Endodermal cell (in vitro differentiated cells): ENCODE measurements at regions not wholly inside any gene's neighbourhood (a gene's known extent, or its start where the extent isn't known, plus 50 kb on each side); places are given as distances from the start of the nearest gene placed in this dataset.

Experiments used
- DNase-seq: peaks from one replicate; pipeline ENCODE4 v3.0.0-alpha.2; 2017
- H3K27ac ChIP-seq: 2 replicates; pipeline ENCODE4 v1.5.1; 2013; ENCODE audit warnings: mild to moderate bottlenecking, low read depth, low read length, moderate library complexity
- H3K27me3 ChIP-seq: 2 replicates; pipeline ENCODE4 v1.6.1; 2013; ENCODE audit warnings: mild to moderate bottlenecking, low read length, moderate library complexity; ENCODE audit not compliant: insufficient read depth, control insufficient read depth, poor library complexity, severe bottlenecking
- H3K36me3 ChIP-seq: 2 replicates; pipeline ENCODE4 v1.7.0; 2013; ENCODE audit warnings: mild to moderate bottlenecking, low read length, moderate library complexity; ENCODE audit not compliant: control insufficient read depth, insufficient read depth
- H3K4me1 ChIP-seq: one replicate; pipeline ENCODE4 v1.7.0; 2013; ENCODE audit warnings: low read length; ENCODE audit not compliant: control insufficient read depth, insufficient read depth
- H3K4me3 ChIP-seq: 2 replicates; pipeline ENCODE4 v1.5.1; 2013; ENCODE audit warnings: mild to moderate bottlenecking, low read length, moderate library complexity
- H3K9ac ChIP-seq: 2 replicates; pipeline ENCODE4 v1.6.1; 2013; ENCODE audit warnings: mild to moderate bottlenecking, low read length, moderate library complexity; ENCODE audit not compliant: poor library complexity, severe bottlenecking; ENCODE audit errors: extremely low read depth
- H3K9me3 ChIP-seq: 2 replicates; pipeline ENCODE4 v1.6.1; 2013; ENCODE audit warnings: mild to moderate bottlenecking, low read length, moderate library complexity; ENCODE audit not compliant: control insufficient read depth
- H3K27ac Mint-ChIP-seq: 2 replicates; pipeline ENCODE4 v1.8.0; 2020; ENCODE audit warnings: mixed read lengths
- H3K27me3 Mint-ChIP-seq: 2 replicates; pipeline ENCODE4 v1.8.0; 2021; ENCODE audit warnings: mild to moderate bottlenecking, mixed read lengths; ENCODE audit not compliant: insufficient read depth
- H3K36me3 Mint-ChIP-seq: 2 replicates; pipeline ENCODE4 v1.8.0; 2020; ENCODE audit warnings: low read depth, mixed read lengths
- H3K4me1 Mint-ChIP-seq: 2 replicates; pipeline ENCODE4 v1.8.0; 2020; ENCODE audit warnings: mixed read lengths
- H3K4me3 Mint-ChIP-seq: 2 replicates; pipeline ENCODE4 v1.8.0; 2020; ENCODE audit warnings: mild to moderate bottlenecking, moderate library complexity, mixed read lengths
- H3K9me3 Mint-ChIP-seq: 2 replicates; pipeline ENCODE4 v1.8.0; 2020; ENCODE audit warnings: mild to moderate bottlenecking, mixed read lengths
- WGBS, 2 experiments: methylation state at CpG; one replicate each; pipeline versions ENCODE4 v1.1.5 to v1.1.7; 2013; ENCODE audit warnings: missing lambda C conversion rate in 2 of 2, mixed read lengths in 1 of 2; ENCODE audit not compliant: insufficient coverage in 1 of 2, insufficient read length in 1 of 2; 5-methylcytosine and 5-hydroxymethylcytosine counted together
- TF ChIP-seq, protein P1 (sequence below): fragments of 200-600 bp; sonication (generic); conservative IDR thresholded peaks from 2 replicates; pipeline ENCODE4 v1.5.0; 2021; ENCODE audit warnings: antibody characterized with exemption, mild to moderate bottlenecking

DNA sequence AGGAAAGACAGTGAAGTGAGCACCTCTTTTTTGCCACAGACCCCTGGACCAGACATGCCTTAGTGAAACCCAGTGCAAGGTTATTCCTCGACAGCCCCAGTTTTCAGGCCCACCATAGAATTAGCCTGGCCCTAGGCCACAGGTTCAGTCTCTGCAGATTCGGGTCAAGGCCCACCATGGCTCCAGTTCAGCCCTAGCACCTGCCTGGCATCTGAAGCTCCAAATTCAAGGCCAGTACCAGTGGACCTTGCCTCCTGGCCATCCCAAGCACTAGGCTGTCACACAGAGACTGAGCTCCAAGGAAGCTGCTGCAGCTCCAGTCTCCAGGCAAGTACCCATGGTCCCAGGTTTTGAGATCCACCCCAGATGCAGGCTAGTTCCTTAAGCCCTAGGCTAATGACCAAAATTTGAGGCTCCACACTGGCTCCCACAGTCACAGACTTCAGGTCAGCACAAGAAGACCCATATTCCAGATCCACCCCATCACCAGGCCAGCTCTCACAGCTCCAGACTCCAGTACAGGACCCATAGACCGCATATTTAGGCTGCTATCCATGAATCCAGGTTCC is 877.5 kb upstream of the ADGRB3 start:
- Histone ChIP-seq H3K36me3 (no peaks in the 10 kb centered on the region), H3K9me3 (no peaks in the 10 kb centered on the region), H3K9ac (no peak overlapping the region), H3K4me1 (no peaks in the 10 kb centered on the region), H3K27ac (no peak overlapping the region), H3K27me3 (no peaks in the 10 kb centered on the region), H3K4me3 (no peak overlapping the region)
- Mint-ChIP-seq H3K9me3 (no peaks in the 10 kb centered on the region), H3K27me3 (no peaks in the 10 kb centered on the region), H3K4me1 (no peaks in the 10 kb centered on the region), H3K4me3 (no peak overlapping the region), H3K27ac (no peak overlapping the region), H3K36me3 (no peaks in the 10 kb centered on the region)
- TF ChIP-seq, protein P1, sequence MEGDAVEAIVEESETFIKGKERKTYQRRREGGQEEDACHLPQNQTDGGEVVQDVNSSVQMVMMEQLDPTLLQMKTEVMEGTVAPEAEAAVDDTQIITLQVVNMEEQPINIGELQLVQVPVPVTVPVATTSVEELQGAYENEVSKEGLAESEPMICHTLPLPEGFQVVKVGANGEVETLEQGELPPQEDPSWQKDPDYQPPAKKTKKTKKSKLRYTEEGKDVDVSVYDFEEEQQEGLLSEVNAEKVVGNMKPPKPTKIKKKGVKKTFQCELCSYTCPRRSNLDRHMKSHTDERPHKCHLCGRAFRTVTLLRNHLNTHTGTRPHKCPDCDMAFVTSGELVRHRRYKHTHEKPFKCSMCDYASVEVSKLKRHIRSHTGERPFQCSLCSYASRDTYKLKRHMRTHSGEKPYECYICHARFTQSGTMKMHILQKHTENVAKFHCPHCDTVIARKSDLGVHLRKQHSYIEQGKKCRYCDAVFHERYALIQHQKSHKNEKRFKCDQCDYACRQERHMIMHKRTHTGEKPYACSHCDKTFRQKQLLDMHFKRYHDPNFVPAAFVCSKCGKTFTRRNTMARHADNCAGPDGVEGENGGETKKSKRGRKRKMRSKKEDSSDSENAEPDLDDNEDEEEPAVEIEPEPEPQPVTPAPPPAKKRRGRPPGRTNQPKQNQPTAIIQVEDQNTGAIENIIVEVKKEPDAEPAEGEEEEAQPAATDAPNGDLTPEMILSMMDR: no peak
- 88 to 100% methylated on average over 1 to 3 of the region's 3 CpGs for WGBS, 2 experiments
- peak; percentile 29 for DNase-seq

DNA sequence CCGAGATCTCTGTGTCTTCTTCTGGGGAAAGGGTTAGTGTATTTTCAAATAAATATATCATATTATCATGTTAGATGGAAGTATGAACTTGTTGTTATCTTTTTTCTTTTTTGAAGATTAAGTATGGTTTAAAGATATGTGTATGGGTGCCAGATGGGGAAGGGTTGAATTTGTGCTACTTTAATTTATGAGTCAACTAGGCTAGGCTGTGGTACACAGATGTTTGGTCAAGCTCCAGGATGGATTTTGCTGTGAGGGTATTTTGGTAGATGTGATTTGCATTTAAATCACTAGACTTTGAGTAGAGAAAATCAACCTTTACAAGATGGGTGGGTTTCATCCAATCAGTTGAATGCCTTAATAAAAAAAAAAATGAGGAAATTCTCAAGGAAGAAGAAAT is 886.6 kb upstream of the ADGRB3 start:
- H3K4me3 ChIP-seq: no peak overlapping the region
- H3K36me3 ChIP-seq: no peaks in the 10 kb centered on the region
- no peaks in the 10 kb centered on the region for H3K9me3 Mint-ChIP-seq
- H3K27ac ChIP-seq: no peak overlapping the region
- WGBS, 2 experiments: 100% methylated on average over 1 of the region's 1 CpG; no CpG with 5 or more reads in 1 of the 2 experiments
- H3K36me3 Mint-ChIP-seq: no peaks in the 10 kb centered on the region
- H3K4me3 Mint-ChIP-seq: no peak overlapping the region
- no peaks in the 10 kb centered on the region for H3K4me1 Mint-ChIP-seq
- no peaks in the 10 kb centered on the region for H3K27me3 ChIP-seq
- no peak for DNase-seq
- no peak overlapping the region for H3K27ac Mint-ChIP-seq
- H3K9ac ChIP-seq: no peak overlapping the region
- H3K9me3 ChIP-seq: no peaks in the 10 kb centered on the region
- TF ChIP-seq, protein P1: no peak
- H3K4me1 ChIP-seq: no peaks in the 10 kb centered on the region
- no peaks in the 10 kb centered on the region for H3K27me3 Mint-ChIP-seq

DNA sequence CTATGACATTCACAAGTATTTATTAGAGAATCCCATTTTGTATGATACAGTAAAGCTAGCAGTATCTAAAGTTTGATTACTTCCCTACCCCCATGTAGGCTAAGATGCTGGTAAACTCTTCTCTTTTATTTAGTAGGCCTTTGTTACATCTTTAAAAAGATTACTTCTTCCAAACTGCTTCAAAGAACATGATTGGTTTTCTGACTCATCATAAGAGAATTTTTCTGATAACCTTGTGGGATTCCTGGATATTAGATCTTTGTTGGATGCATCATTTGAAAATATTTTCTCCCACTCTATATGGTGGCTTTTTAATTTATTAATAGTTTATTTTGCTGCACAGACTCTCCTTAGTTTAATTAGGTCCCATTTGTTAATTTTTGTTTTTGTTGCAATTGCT is 898.3 kb upstream of the ADGRB3 start:
- H3K27me3 ChIP-seq: no peaks in the 10 kb centered on the region
- H3K9me3 ChIP-seq: no peaks in the 10 kb centered on the region
- no peaks in the 10 kb centered on the region for H3K27me3 Mint-ChIP-seq
- H3K9me3 Mint-ChIP-seq: peaks cover 16% of the 10 kb centered on the region
- DNase-seq: no peak
- H3K4me1 Mint-ChIP-seq: no peaks in the 10 kb centered on the region
- no peak overlapping the region for H3K27ac ChIP-seq
- no peak overlapping the region for H3K4me3 ChIP-seq
- no peak overlapping the region for H3K27ac Mint-ChIP-seq
- H3K36me3 Mint-ChIP-seq: peaks cover 4% of the 10 kb centered on the region
- H3K4me1 ChIP-seq: no peaks in the 10 kb centered on the region
- H3K4me3 Mint-ChIP-seq: no peak overlapping the region
- TF ChIP-seq, protein P1: no peak
- H3K9ac ChIP-seq: no peak overlapping the region
- no peaks in the 10 kb centered on the region for H3K36me3 ChIP-seq
